IMR-90 (cell line): ENCODE measurements at regions not wholly inside any gene's neighbourhood (a gene's known extent, or its start where the extent isn't known, plus 50 kb on each side); places are given as distances from the start of the nearest gene placed in this dataset.

ENCODE experiments used
- CEBPB ChIP-seq: IDR thresholded peaks from 2 replicates; pipeline ENCODE4 v1.6.1; 2012; ENCODE audit warnings: low read depth, low read length, improper control_type of control experiment
- CTCF ChIP-seq: conservative IDR thresholded peaks from 2 replicates; pipeline ENCODE4 v1.5.1; 2012; ENCODE audit warnings: mild to moderate bottlenecking, low read depth, low read length, improper control_type of control experiment
- ELK1 ChIP-seq: fragments of 150-350 bp; IDR thresholded peaks from 2 replicates; pipeline ENCODE4 v1.6.1; 2016; ENCODE audit warnings: low read depth, mild to moderate bottlenecking, low read length, moderate library complexity, borderline replicate concordance
- NFE2L2 ChIP-seq: fragments of 150-350 bp; IDR thresholded peaks from 2 replicates; pipeline ENCODE4 v1.6.1; 2016; ENCODE audit warnings: low read depth, mild to moderate bottlenecking, low read length
- POLR2A ChIP-seq: IDR thresholded peaks from 2 replicates; pipeline ENCODE4 v1.6.1; 2012; ENCODE audit warnings: mild to moderate bottlenecking, low read depth, low read length
- RAD21 ChIP-seq: IDR thresholded peaks from 2 replicates; pipeline ENCODE4 v1.6.1; 2012; ENCODE audit warnings: low read length, improper control_type of control experiment
- USF2 ChIP-seq: fragments of 150-350 bp; IDR thresholded peaks from 2 replicates; pipeline ENCODE4 v1.6.1; 2017; ENCODE audit warnings: mild to moderate bottlenecking, antibody characterized with exemption, low read length, low read depth

GRCh38 chr9:121601194-121601593, 50.2 kb upstream of the DAB2IP start:
- TF ChIP-seq CEBPB (peak; percentile 91), USF2 (no peak), POLR2A (no peak), CTCF (no peak), RAD21 (no peak), NFE2L2 (no peak), ELK1 (no peak)
